ENCODE measurements at regions not wholly inside any gene's neighbourhood (a gene's known extent, or its start where the extent isn't known, plus 50 kb on each side); places are given as distances from the start of the nearest gene placed in this dataset.

- Histone ChIP-seq H3K27ac (ENCODE audit: low read depth, low read length) (no peak overlapping the region), H3K4me3 (ENCODE audit: low read depth, low read length) (no peak overlapping the region), H3K36me3 (ENCODE audit: control insufficient read depth, insufficient read depth, low read length) (no peaks in the 10 kb centered on the region), H3K4me1 (ENCODE audit: control insufficient read depth, insufficient read depth, low read length) (no peaks in the 10 kb centered on the region), H3K27me3 (ENCODE audit: control insufficient read depth, insufficient read depth, low read length) (no peaks in the 10 kb centered on the region), H3K9me3 (ENCODE audit: control insufficient read depth, insufficient read depth, low read length) (no peaks in the 10 kb centered on the region)
- 91% methylated on average over 1 of the region's 3 CpGs for WGBS (ENCODE audit: insufficient coverage)
- no peak for DNase-seq (ENCODE audit: low read depth in 4 of 6, low spot score in 6 of 6)
Measured at GRCh38 chr6:165968408-165968807, 199.2 kb downstream of the TBXT start.

GRCh38 chr6:165967810-165968407, 199.7 kb downstream of the TBXT start:
- Histone ChIP-seq H3K4me3 (ENCODE audit: low read depth, low read length) (no peak overlapping the region), H3K27me3 (ENCODE audit: control insufficient read depth, insufficient read depth, low read length) (no peaks in the 10 kb centered on the region), H3K4me1 (ENCODE audit: control insufficient read depth, insufficient read depth, low read length) (no peaks in the 10 kb centered on the region), H3K36me3 (ENCODE audit: control insufficient read depth, insufficient read depth, low read length) (no peaks in the 10 kb centered on the region), H3K9me3 (ENCODE audit: control insufficient read depth, insufficient read depth, low read length) (no peaks in the 10 kb centered on the region), H3K27ac (ENCODE audit: low read depth, low read length) (no peak overlapping the region)
- WGBS (ENCODE audit: insufficient coverage) = 87% methylated on average over 4 of the region's 5 CpGs
- DNase-seq (ENCODE audit: low read depth in 4 of 6, low spot score in 6 of 6) = no peak

GRCh38 chr6:165963750-165964149, 203.9 kb downstream of the TBXT start:
- no peaks in the 10 kb centered on the region for H3K27me3 ChIP-seq (ENCODE audit: control insufficient read depth, insufficient read depth, low read length)

GRCh38 chr6:165962366-165962765, 205.3 kb downstream of the TBXT start:
- Histone ChIP-seq H3K27ac (ENCODE audit: low read depth, low read length) (no peak overlapping the region), H3K9me3 (ENCODE audit: control insufficient read depth, insufficient read depth, low read length) (no peaks in the 10 kb centered on the region), H3K27me3 (ENCODE audit: control insufficient read depth, insufficient read depth, low read length) (no peaks in the 10 kb centered on the region), H3K36me3 (ENCODE audit: control insufficient read depth, insufficient read depth, low read length) (no peaks in the 10 kb centered on the region), H3K4me3 (ENCODE audit: low read depth, low read length) (no peak overlapping the region), H3K4me1 (ENCODE audit: control insufficient read depth, insufficient read depth, low read length) (no peaks in the 10 kb centered on the region)
- DNase-seq (ENCODE audit: low read depth in 4 of 6, low spot score in 6 of 6) = no peak
- 92% methylated on average over 6 of the region's 7 CpGs for WGBS (ENCODE audit: insufficient coverage)

More at GRCh38 chr6:165963750-165964149, 203.9 kb downstream of the TBXT start:
- WGBS (ENCODE audit: insufficient coverage) = 75% methylated on average over 6 of the region's 6 CpGs
- H3K36me3 ChIP-seq (ENCODE audit: control insufficient read depth, insufficient read depth, low read length) = no peaks in the 10 kb centered on the region
- H3K27ac ChIP-seq (ENCODE audit: low read depth, low read length) = no peak overlapping the region
- H3K4me1 ChIP-seq (ENCODE audit: control insufficient read depth, insufficient read depth, low read length) = no peaks in the 10 kb centered on the region
- H3K9me3 ChIP-seq (ENCODE audit: control insufficient read depth, insufficient read depth, low read length) = no peaks in the 10 kb centered on the region
- DNase-seq (ENCODE audit: low read depth in 4 of 6, low spot score in 6 of 6) = no peak
- H3K4me3 ChIP-seq (ENCODE audit: low read depth, low read length) = no peak overlapping the region

- Histone ChIP-seq H3K36me3 (ENCODE audit: control insufficient read depth, insufficient read depth, low read length) (no peaks in the 10 kb centered on the region), H3K9me3 (ENCODE audit: control insufficient read depth, insufficient read depth, low read length) (no peaks in the 10 kb centered on the region), H3K4me1 (ENCODE audit: control insufficient read depth, insufficient read depth, low read length) (no peaks in the 10 kb centered on the region), H3K4me3 (ENCODE audit: low read depth, low read length) (no peak overlapping the region), H3K27me3 (ENCODE audit: control insufficient read depth, insufficient read depth, low read length) (no peaks in the 10 kb centered on the region), H3K27ac (ENCODE audit: low read depth, low read length) (no peak overlapping the region)
- no peak for DNase-seq (ENCODE audit: low read depth in 4 of 6, low spot score in 6 of 6)
- 85% methylated on average over 9 of the region's 12 CpGs for WGBS (ENCODE audit: insufficient coverage)
Measured at GRCh38 chr6:165961233-165961632, 206.4 kb downstream of the TBXT start.

GRCh38 chr6:165960695-165961094, 207.0 kb downstream of the TBXT start:
- WGBS (ENCODE audit: insufficient coverage) = 75% methylated on average over 10 of the region's 12 CpGs
- Histone ChIP-seq H3K4me3 (ENCODE audit: low read depth, low read length) (no peak overlapping the region), H3K27me3 (ENCODE audit: control insufficient read depth, insufficient read depth, low read length) (no peaks in the 10 kb centered on the region), H3K9me3 (ENCODE audit: control insufficient read depth, insufficient read depth, low read length) (no peaks in the 10 kb centered on the region), H3K36me3 (ENCODE audit: control insufficient read depth, insufficient read depth, low read length) (no peaks in the 10 kb centered on the region), H3K27ac (ENCODE audit: low read depth, low read length) (no peak overlapping the region), H3K4me1 (ENCODE audit: control insufficient read depth, insufficient read depth, low read length) (no peaks in the 10 kb centered on the region)
- DNase-seq (ENCODE audit: low read depth in 4 of 6, low spot score in 6 of 6) = peak in 1 of 6 donors; percentile 3

GRCh38 chr6:165959627-165960026, 208.0 kb downstream of the TBXT start:
- DNase-seq (ENCODE audit: low read depth in 4 of 6, low spot score in 6 of 6) = no peak
- Histone ChIP-seq H3K9me3 (ENCODE audit: control insufficient read depth, insufficient read depth, low read length) (no peaks in the 10 kb centered on the region), H3K27ac (ENCODE audit: low read depth, low read length) (no peak overlapping the region), H3K4me3 (ENCODE audit: low read depth, low read length) (no peak overlapping the region), H3K27me3 (ENCODE audit: control insufficient read depth, insufficient read depth, low read length) (no peaks in the 10 kb centered on the region), H3K36me3 (ENCODE audit: control insufficient read depth, insufficient read depth, low read length) (no peaks in the 10 kb centered on the region), H3K4me1 (ENCODE audit: control insufficient read depth, insufficient read depth, low read length) (no peaks in the 10 kb centered on the region)
- 87% methylated on average over 3 of the region's 5 CpGs for WGBS (ENCODE audit: insufficient coverage)

- Histone ChIP-seq H3K4me1 (ENCODE audit: control insufficient read depth, insufficient read depth, low read length) (no peaks in the 10 kb centered on the region), H3K27me3 (ENCODE audit: control insufficient read depth, insufficient read depth, low read length) (no peaks in the 10 kb centered on the region), H3K4me3 (ENCODE audit: low read depth, low read length) (no peak overlapping the region), H3K9me3 (ENCODE audit: control insufficient read depth, insufficient read depth, low read length) (no peaks in the 10 kb centered on the region), H3K27ac (ENCODE audit: low read depth, low read length) (no peak overlapping the region), H3K36me3 (ENCODE audit: control insufficient read depth, insufficient read depth, low read length) (no peaks in the 10 kb centered on the region)
- DNase-seq (ENCODE audit: low read depth in 4 of 6, low spot score in 6 of 6) = no peak
- WGBS (ENCODE audit: insufficient coverage) = 100% methylated on average over 1 of the region's 1 CpG
Measured at GRCh38 chr6:165956874-165957273, 210.8 kb downstream of the TBXT start.

GRCh38 chr6:165952514-165952913, 215.1 kb downstream of the TBXT start:
- no peaks in the 10 kb centered on the region for H3K4me1 ChIP-seq (ENCODE audit: control insufficient read depth, insufficient read depth, low read length)
- no peak overlapping the region for H3K4me3 ChIP-seq (ENCODE audit: low read depth, low read length)
- WGBS (ENCODE audit: insufficient coverage) = 73% methylated on average over 6 of the region's 7 CpGs
- no peak for DNase-seq (ENCODE audit: low read depth in 4 of 6, low spot score in 6 of 6)
- no peaks in the 10 kb centered on the region for H3K27me3 ChIP-seq (ENCODE audit: control insufficient read depth, insufficient read depth, low read length)
- H3K9me3 ChIP-seq (ENCODE audit: control insufficient read depth, insufficient read depth, low read length) = no peaks in the 10 kb centered on the region
- H3K27ac ChIP-seq (ENCODE audit: low read depth, low read length) = no peak overlapping the region
- no peaks in the 10 kb centered on the region for H3K36me3 ChIP-seq (ENCODE audit: control insufficient read depth, insufficient read depth, low read length)

- WGBS (ENCODE audit: insufficient coverage) = 98% methylated on average over 6 of the region's 6 CpGs
- no peak for DNase-seq (ENCODE audit: low read depth in 4 of 6, low spot score in 6 of 6)
- Histone ChIP-seq H3K4me1 (ENCODE audit: control insufficient read depth, insufficient read depth, low read length) (no peaks in the 10 kb centered on the region), H3K36me3 (ENCODE audit: control insufficient read depth, insufficient read depth, low read length) (no peaks in the 10 kb centered on the region), H3K4me3 (ENCODE audit: low read depth, low read length) (no peak overlapping the region), H3K27ac (ENCODE audit: low read depth, low read length) (no peak overlapping the region), H3K9me3 (ENCODE audit: control insufficient read depth, insufficient read depth, low read length) (no peaks in the 10 kb centered on the region), H3K27me3 (ENCODE audit: control insufficient read depth, insufficient read depth, low read length) (no peaks in the 10 kb centered on the region)
Measured at GRCh38 chr6:165950316-165950715, 217.3 kb downstream of the TBXT start.

Measured in spinal cord (tissue), 9 donors.